ENCODE measurements at regions not wholly inside any gene's neighbourhood (a gene's known extent, or its start where the extent isn't known, plus 50 kb on each side); places are given as distances from the start of the nearest gene placed in this dataset.

DNA sequence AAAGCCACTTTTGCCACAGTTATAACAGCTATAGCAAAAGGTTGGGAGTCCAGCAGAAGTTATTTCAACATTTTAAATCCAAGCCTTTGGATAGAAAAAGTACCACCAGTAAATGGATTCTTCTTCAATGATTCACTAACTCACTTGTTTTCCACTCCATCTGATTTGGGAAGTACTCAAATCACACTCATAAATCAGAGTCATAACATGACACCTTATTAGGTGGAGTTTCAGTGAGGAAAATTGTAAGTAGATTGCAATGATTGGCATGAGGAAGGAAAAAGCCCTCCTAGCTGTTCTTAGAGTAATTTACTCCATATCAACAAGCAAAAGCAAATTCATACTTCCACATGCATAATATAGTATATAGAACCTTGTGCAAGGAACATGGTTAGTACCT lies 132.9 kb downstream of the NR4A2 start:
- H3K4me1 ChIP-seq (ENCODE audit: control insufficient read depth, insufficient read depth, low read length): no peaks in the 10 kb centered on the region
- no peak overlapping the region for H3K27ac ChIP-seq (ENCODE audit: low read depth, low read length)
- no peak overlapping the region for H3K9ac ChIP-seq (ENCODE audit: low read length)
- H3K4me3 ChIP-seq (ENCODE audit: low read depth, low read length): no peak overlapping the region
- no peaks in the 10 kb centered on the region for H3K36me3 ChIP-seq (ENCODE audit: control insufficient read depth, insufficient read depth, low read length)
- no peaks in the 10 kb centered on the region for H3K27me3 ChIP-seq (ENCODE audit: control insufficient read depth, insufficient read depth, low read length)
- no peaks in the 10 kb centered on the region for H3K9me3 ChIP-seq (ENCODE audit: control insufficient read depth, insufficient read depth, low read depth, low read length)

DNA sequence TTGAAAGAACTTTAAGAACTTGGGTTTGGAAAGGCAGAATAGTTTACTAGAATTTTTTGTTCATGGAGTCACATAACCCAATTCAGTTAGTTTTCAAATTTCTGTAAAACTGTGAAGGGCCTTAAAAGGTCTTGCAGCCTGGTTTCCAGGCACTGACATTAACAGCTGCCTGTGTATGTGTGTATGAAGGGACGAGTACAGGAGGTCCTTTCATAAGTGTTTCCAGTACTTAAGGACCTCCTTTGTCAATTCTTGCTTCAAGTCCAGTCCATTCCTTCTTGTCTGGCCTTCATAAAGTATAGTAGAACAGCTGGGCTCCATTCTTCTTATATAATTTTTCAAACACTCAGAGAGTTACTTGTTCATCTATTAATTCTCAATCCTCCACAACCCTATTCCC lies 136.5 kb downstream of the NR4A2 start:
- H3K9ac ChIP-seq (ENCODE audit: low read length): no peak overlapping the region
- H3K27me3 ChIP-seq (ENCODE audit: control insufficient read depth, insufficient read depth, low read length): no peaks in the 10 kb centered on the region
- no peaks in the 10 kb centered on the region for H3K4me1 ChIP-seq (ENCODE audit: control insufficient read depth, insufficient read depth, low read length)
- H3K4me3 ChIP-seq (ENCODE audit: low read depth, low read length): no peak overlapping the region
- H3K27ac ChIP-seq (ENCODE audit: low read depth, low read length): no peak overlapping the region
- no peaks in the 10 kb centered on the region for H3K36me3 ChIP-seq (ENCODE audit: control insufficient read depth, insufficient read depth, low read length)
- no peaks in the 10 kb centered on the region for H3K9me3 ChIP-seq (ENCODE audit: control insufficient read depth, insufficient read depth, low read depth, low read length)

- Histone ChIP-seq H3K27ac (ENCODE audit: low read depth, low read length) (no peak overlapping the region), H3K27me3 (ENCODE audit: control insufficient read depth, insufficient read depth, low read length) (no peaks in the 10 kb centered on the region), H3K4me1 (ENCODE audit: control insufficient read depth, insufficient read depth, low read length) (no peaks in the 10 kb centered on the region), H3K36me3 (ENCODE audit: control insufficient read depth, insufficient read depth, low read length) (no peaks in the 10 kb centered on the region), H3K4me3 (ENCODE audit: low read depth, low read length) (no peak overlapping the region), H3K9ac (ENCODE audit: low read length) (no peak overlapping the region), H3K9me3 (ENCODE audit: control insufficient read depth, insufficient read depth, low read depth, low read length) (no peaks in the 10 kb centered on the region)
Measured at GRCh38 chr2:156192468-156192867, 140.1 kb downstream of the NR4A2 start.

- no peak overlapping the region for H3K27ac ChIP-seq (ENCODE audit: low read depth, low read length)
- H3K36me3 ChIP-seq (ENCODE audit: control insufficient read depth, insufficient read depth, low read length): no peaks in the 10 kb centered on the region
- no peaks in the 10 kb centered on the region for H3K27me3 ChIP-seq (ENCODE audit: control insufficient read depth, insufficient read depth, low read length)
- H3K4me3 ChIP-seq (ENCODE audit: low read depth, low read length): no peak overlapping the region
- H3K4me1 ChIP-seq (ENCODE audit: control insufficient read depth, insufficient read depth, low read length): no peaks in the 10 kb centered on the region
- H3K9ac ChIP-seq (ENCODE audit: low read length): no peak overlapping the region
- H3K9me3 ChIP-seq (ENCODE audit: control insufficient read depth, insufficient read depth, low read depth, low read length): no peaks in the 10 kb centered on the region
Measured at GRCh38 chr2:156191527-156191926, 141.0 kb downstream of the NR4A2 start.

- H3K27ac ChIP-seq (ENCODE audit: low read depth, low read length): no peak overlapping the region
- H3K9me3 ChIP-seq (ENCODE audit: control insufficient read depth, insufficient read depth, low read depth, low read length): no peaks in the 10 kb centered on the region
- H3K4me1 ChIP-seq (ENCODE audit: control insufficient read depth, insufficient read depth, low read length): no peaks in the 10 kb centered on the region
- H3K4me3 ChIP-seq (ENCODE audit: low read depth, low read length): no peak overlapping the region
- no peaks in the 10 kb centered on the region for H3K27me3 ChIP-seq (ENCODE audit: control insufficient read depth, insufficient read depth, low read length)
- no peaks in the 10 kb centered on the region for H3K36me3 ChIP-seq (ENCODE audit: control insufficient read depth, insufficient read depth, low read length)
- H3K9ac ChIP-seq (ENCODE audit: low read length): no peak overlapping the region
Measured at GRCh38 chr2:156190517-156190916, 142.0 kb downstream of the NR4A2 start.

- H3K9ac ChIP-seq (ENCODE audit: low read length): no peak overlapping the region
- no peak overlapping the region for H3K27ac ChIP-seq (ENCODE audit: low read depth, low read length)
- H3K4me3 ChIP-seq (ENCODE audit: low read depth, low read length): no peak overlapping the region
- H3K27me3 ChIP-seq (ENCODE audit: control insufficient read depth, insufficient read depth, low read length): no peaks in the 10 kb centered on the region
- H3K9me3 ChIP-seq (ENCODE audit: control insufficient read depth, insufficient read depth, low read depth, low read length): no peaks in the 10 kb centered on the region
- no peaks in the 10 kb centered on the region for H3K4me1 ChIP-seq (ENCODE audit: control insufficient read depth, insufficient read depth, low read length)
- H3K36me3 ChIP-seq (ENCODE audit: control insufficient read depth, insufficient read depth, low read length): no peaks in the 10 kb centered on the region
Measured at GRCh38 chr2:156189584-156189983, 142.9 kb downstream of the NR4A2 start.

- no peak overlapping the region for H3K27ac ChIP-seq (ENCODE audit: low read depth, low read length)
- H3K36me3 ChIP-seq (ENCODE audit: control insufficient read depth, insufficient read depth, low read length): no peaks in the 10 kb centered on the region
- no peaks in the 10 kb centered on the region for H3K4me1 ChIP-seq (ENCODE audit: control insufficient read depth, insufficient read depth, low read length)
- H3K27me3 ChIP-seq (ENCODE audit: control insufficient read depth, insufficient read depth, low read length): no peaks in the 10 kb centered on the region
- no peak overlapping the region for H3K9ac ChIP-seq (ENCODE audit: low read length)
- H3K9me3 ChIP-seq (ENCODE audit: control insufficient read depth, insufficient read depth, low read depth, low read length): no peaks in the 10 kb centered on the region
- H3K4me3 ChIP-seq (ENCODE audit: low read depth, low read length): no peak overlapping the region
Measured at GRCh38 chr2:156189143-156189542, 143.4 kb downstream of the NR4A2 start.

GRCh38 chr2:156182132-156182531 lies 150.4 kb downstream of the NR4A2 start:
- Histone ChIP-seq H3K36me3 (ENCODE audit: control insufficient read depth, insufficient read depth, low read length) (no peaks in the 10 kb centered on the region), H3K27ac (ENCODE audit: low read depth, low read length) (no peak overlapping the region), H3K4me1 (ENCODE audit: control insufficient read depth, insufficient read depth, low read length) (no peaks in the 10 kb centered on the region), H3K27me3 (ENCODE audit: control insufficient read depth, insufficient read depth, low read length) (no peaks in the 10 kb centered on the region), H3K9me3 (ENCODE audit: control insufficient read depth, insufficient read depth, low read depth, low read length) (no peaks in the 10 kb centered on the region), H3K4me3 (ENCODE audit: low read depth, low read length) (no peak overlapping the region), H3K9ac (ENCODE audit: low read length) (no peak overlapping the region)

DNA sequence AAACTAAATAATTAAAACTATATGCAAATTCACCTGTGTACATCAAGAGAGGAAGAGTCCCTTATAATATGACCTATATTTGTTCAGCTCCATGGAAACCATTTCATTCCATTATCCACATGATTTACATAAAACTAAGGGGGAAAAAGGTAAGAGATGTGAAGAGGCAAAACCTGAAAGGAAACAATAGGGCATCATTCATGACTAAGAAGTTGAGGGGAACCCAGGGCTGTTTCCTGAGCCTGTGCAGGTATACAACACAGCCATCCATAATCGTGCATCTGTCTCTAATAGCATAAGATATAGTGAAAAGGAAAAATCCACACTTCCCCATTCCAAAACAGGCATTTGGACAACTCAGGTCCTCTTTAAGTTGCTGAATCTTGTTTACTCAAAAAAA lies 151.3 kb downstream of the NR4A2 start:
- no peak overlapping the region for H3K27ac ChIP-seq (ENCODE audit: low read depth, low read length)
- no peak overlapping the region for H3K9ac ChIP-seq (ENCODE audit: low read length)

GRCh38 chr2:156177654-156178053 lies 154.9 kb downstream of the NR4A2 start:
- no peak overlapping the region for H3K27ac ChIP-seq (ENCODE audit: low read depth, low read length)
- no peaks in the 10 kb centered on the region for H3K27me3 ChIP-seq (ENCODE audit: control insufficient read depth, insufficient read depth, low read length)
- H3K36me3 ChIP-seq (ENCODE audit: control insufficient read depth, insufficient read depth, low read length): no peaks in the 10 kb centered on the region
- H3K4me3 ChIP-seq (ENCODE audit: low read depth, low read length): no peak overlapping the region
- H3K9me3 ChIP-seq (ENCODE audit: control insufficient read depth, insufficient read depth, low read depth, low read length): no peaks in the 10 kb centered on the region
- H3K4me1 ChIP-seq (ENCODE audit: control insufficient read depth, insufficient read depth, low read length): peaks cover 5% of the 10 kb centered on the region; the same call in 1 of the 2 replicates
- H3K9ac ChIP-seq (ENCODE audit: low read length): no peak overlapping the region

More for the DNA sequence above, 151.3 kb downstream of the NR4A2 start:
- Histone ChIP-seq H3K4me1 (ENCODE audit: control insufficient read depth, insufficient read depth, low read length) (no peaks in the 10 kb centered on the region), H3K9me3 (ENCODE audit: control insufficient read depth, insufficient read depth, low read depth, low read length) (no peaks in the 10 kb centered on the region), H3K36me3 (ENCODE audit: control insufficient read depth, insufficient read depth, low read length) (no peaks in the 10 kb centered on the region), H3K27me3 (ENCODE audit: control insufficient read depth, insufficient read depth, low read length) (no peaks in the 10 kb centered on the region), H3K4me3 (ENCODE audit: low read depth, low read length) (no peak overlapping the region)

GRCh38 chr2:156175946-156176345 lies 156.6 kb downstream of the NR4A2 start:
- Histone ChIP-seq H3K9ac (ENCODE audit: low read length) (no peak overlapping the region), H3K4me1 (ENCODE audit: control insufficient read depth, insufficient read depth, low read length) (peaks cover 5% of the 10 kb centered on the region; the same call in 1 of the 2 replicates), H3K9me3 (ENCODE audit: control insufficient read depth, insufficient read depth, low read depth, low read length) (0 out of 2 replicates have a peak, but pooled peaks cover under 1% of the 10 kb centered on the region), H3K36me3 (ENCODE audit: control insufficient read depth, insufficient read depth, low read length) (no peaks in the 10 kb centered on the region), H3K27me3 (ENCODE audit: control insufficient read depth, insufficient read depth, low read length) (no peaks in the 10 kb centered on the region), H3K4me3 (ENCODE audit: low read depth, low read length) (no peak overlapping the region), H3K27ac (ENCODE audit: low read depth, low read length) (no peak overlapping the region)

DNA sequence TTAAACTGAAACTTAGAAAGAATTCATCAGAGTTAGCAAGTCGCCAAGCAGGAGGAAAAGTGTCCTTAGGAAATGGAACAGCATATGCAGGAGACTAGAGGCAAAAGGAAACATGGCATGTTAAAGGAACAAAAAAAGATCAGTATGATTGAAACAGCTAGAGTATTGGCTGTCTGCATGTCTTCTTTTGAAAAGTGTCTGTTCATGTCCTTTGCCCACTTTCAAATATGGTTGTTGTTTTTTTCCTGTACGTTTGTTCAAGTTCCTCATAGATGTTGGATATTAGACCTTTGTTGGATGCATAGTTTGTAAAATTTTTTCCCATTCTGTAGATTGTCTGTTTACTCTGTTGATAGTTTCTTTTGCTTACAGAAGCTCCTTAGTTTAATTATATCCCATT lies 161.6 kb downstream of the NR4A2 start:
- H3K4me1 ChIP-seq (ENCODE audit: control insufficient read depth, insufficient read depth, low read length): peaks cover 17% of the 10 kb centered on the region; the same call in 1 of the 2 replicates

More for the DNA sequence above, 161.6 kb downstream of the NR4A2 start:
- no peak overlapping the region for H3K9ac ChIP-seq (ENCODE audit: low read length)
- no peak overlapping the region for H3K4me3 ChIP-seq (ENCODE audit: low read depth, low read length)
- 0 out of 2 replicates have a peak, but pooled peaks cover 3% of the 10 kb centered on the region for H3K9me3 ChIP-seq (ENCODE audit: control insufficient read depth, insufficient read depth, low read depth, low read length)
- no peaks in the 10 kb centered on the region for H3K27me3 ChIP-seq (ENCODE audit: control insufficient read depth, insufficient read depth, low read length)
- H3K36me3 ChIP-seq (ENCODE audit: control insufficient read depth, insufficient read depth, low read length): no peaks in the 10 kb centered on the region
- H3K27ac ChIP-seq (ENCODE audit: low read depth, low read length): no peak overlapping the region
